ENCODE measurements at regions not wholly inside any gene's neighbourhood (a gene's known extent, or its start where the extent isn't known, plus 50 kb on each side); places are given as distances from the start of the nearest gene placed in this dataset.

DNA sequence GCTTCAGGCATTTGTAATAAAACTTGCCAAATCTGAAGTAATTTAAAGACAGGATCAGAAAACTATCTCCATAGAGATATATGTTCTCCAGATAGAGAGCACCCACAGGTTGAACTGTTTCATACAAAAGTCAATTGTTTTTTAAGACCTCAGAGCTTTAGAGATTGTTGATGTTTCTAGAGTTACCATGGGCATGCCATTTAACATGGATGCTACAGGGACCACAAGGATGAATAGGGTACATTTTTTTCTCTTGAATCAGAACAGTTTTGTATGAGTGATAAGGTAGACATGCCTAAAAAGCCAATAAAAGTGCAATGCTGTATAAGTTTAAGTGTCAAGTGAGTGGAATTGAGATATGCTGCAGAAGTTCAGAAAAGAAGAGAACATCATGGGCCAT is 511.0 kb upstream of the CAMK1G start:
- Histone ChIP-seq H3K27me3 (no peaks in the 10 kb centered on the region), H3K9me3 (no peaks in the 10 kb centered on the region), H3K4me1 (no peaks in the 10 kb centered on the region), H3K4me3 (no peak overlapping the region), H3K36me3 (no peaks in the 10 kb centered on the region), H3K27ac (replicated peaks in 1 of 4) (no peak overlapping the region)
- DNase-seq (ENCODE audit: extremely low spot score), result no peak
- intact Hi-C loops (cut with DNase I), result no loop called here
- TF ChIP-seq, protein P1, sequence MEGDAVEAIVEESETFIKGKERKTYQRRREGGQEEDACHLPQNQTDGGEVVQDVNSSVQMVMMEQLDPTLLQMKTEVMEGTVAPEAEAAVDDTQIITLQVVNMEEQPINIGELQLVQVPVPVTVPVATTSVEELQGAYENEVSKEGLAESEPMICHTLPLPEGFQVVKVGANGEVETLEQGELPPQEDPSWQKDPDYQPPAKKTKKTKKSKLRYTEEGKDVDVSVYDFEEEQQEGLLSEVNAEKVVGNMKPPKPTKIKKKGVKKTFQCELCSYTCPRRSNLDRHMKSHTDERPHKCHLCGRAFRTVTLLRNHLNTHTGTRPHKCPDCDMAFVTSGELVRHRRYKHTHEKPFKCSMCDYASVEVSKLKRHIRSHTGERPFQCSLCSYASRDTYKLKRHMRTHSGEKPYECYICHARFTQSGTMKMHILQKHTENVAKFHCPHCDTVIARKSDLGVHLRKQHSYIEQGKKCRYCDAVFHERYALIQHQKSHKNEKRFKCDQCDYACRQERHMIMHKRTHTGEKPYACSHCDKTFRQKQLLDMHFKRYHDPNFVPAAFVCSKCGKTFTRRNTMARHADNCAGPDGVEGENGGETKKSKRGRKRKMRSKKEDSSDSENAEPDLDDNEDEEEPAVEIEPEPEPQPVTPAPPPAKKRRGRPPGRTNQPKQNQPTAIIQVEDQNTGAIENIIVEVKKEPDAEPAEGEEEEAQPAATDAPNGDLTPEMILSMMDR (IDR thresholded peaks at IDR 0.05), result no peak
- TF ChIP-seq EP300 (IDR thresholded peaks at IDR 0.05), result no peak
- no peak for TF ChIP-seq POLR2AphosphoS5 (IDR thresholded peaks at IDR 0.05)
- no peak for TF ChIP-seq POLR2A (IDR thresholded peaks at IDR 0.05; ENCODE audit: low read depth)

DNA sequence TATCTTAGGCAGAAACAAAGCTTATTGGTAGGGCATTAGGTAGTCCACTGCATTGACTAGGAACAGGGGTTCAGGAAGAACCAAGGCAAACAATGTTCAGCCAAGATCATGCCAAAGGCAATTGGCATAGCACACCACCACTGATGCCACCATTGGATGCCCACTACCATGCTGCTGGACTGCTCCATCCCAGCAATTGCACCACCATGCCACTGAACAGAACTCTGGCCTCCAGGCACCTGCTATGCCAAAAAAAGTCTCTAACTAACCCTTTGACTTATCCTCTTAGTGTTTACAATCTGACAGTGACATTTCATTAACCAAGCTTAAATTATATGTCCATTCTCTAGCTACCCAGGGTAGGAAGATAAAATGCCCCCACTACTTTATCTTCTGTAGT is 509.6 kb upstream of the CAMK1G start:
- Histone ChIP-seq H3K27me3 (no peaks in the 10 kb centered on the region), H3K36me3 (no peaks in the 10 kb centered on the region), H3K9me3 (no peaks in the 10 kb centered on the region), H3K27ac (replicated peaks in 1 of 4) (no peak overlapping the region), H3K4me3 (no peak overlapping the region), H3K4me1 (no peaks in the 10 kb centered on the region)
- TF ChIP-seq POLR2A (IDR thresholded peaks at IDR 0.05; ENCODE audit: low read depth), result no peak
- no peak for TF ChIP-seq POLR2AphosphoS5 (IDR thresholded peaks at IDR 0.05)
- no peak for TF ChIP-seq EP300 (IDR thresholded peaks at IDR 0.05)
- TF ChIP-seq, protein P1 (IDR thresholded peaks at IDR 0.05), result no peak
- DNase-seq (ENCODE audit: extremely low spot score), result no peak
- intact Hi-C loops (cut with DNase I), result no loop called here

DNA sequence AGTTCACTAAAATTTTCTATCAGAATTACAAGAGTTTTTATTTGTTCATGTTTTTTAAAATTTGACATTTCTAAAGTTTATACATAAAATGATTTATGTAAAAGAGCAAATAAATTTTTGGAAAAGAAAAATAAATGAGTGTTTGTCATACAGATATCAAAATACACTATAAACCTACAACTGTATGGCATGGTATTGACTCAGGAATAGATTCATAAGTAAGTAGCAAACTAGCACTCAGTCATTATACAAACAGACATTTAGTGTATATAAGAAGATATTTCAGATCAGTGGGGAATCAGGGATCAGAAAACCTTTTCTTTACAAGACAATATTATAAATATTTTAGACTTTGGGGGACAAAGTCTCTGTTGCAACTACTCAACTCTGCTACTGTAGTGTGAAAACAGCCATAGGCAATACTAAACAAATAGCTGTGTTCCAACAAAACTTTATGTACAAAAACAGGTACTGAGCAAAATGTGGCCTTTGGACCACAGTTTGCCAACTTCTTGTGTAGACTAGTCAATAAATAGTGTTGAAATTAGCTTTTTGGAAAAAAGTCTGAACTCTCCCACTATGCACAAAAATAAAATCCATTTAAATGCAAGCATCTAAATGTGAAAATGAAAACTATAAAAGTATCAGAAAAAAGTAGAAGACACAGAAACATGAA is 508.8 kb upstream of the CAMK1G start:
- no peak for TF ChIP-seq POLR2A (IDR thresholded peaks at IDR 0.05; ENCODE audit: low read depth)
- TF ChIP-seq EP300 (IDR thresholded peaks at IDR 0.05), result no peak
- TF ChIP-seq POLR2AphosphoS5 (IDR thresholded peaks at IDR 0.05), result no peak
- TF ChIP-seq, protein P1 (IDR thresholded peaks at IDR 0.05), result no peak
- no peak for DNase-seq (ENCODE audit: extremely low spot score)
- Histone ChIP-seq H3K4me3 (no peak overlapping the region), H3K4me1 (no peaks in the 10 kb centered on the region), H3K9me3 (no peaks in the 10 kb centered on the region), H3K36me3 (no peaks in the 10 kb centered on the region), H3K27ac (replicated peaks in 1 of 4) (no peak overlapping the region), H3K27me3 (no peaks in the 10 kb centered on the region)
- intact Hi-C loops (cut with DNase I), result no loop called here

DNA sequence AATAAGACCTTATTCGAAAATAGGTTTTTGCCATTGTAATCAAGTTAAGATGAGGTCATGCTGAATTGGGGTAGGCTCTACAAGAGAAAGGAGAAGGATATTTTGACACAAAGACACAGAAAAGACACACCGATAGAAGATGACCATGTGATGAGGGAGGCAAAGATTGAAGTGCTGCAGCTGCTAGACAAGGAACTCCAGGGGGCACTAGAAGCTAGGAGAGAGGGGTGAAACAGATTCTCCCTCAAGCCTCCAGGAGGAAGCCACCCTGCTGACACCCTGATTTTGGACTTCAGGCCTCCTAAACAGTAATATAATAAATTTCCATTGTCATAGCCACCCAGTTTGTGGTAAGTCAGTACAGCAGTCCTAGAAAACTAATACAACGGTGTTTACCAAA is 506.8 kb upstream of the CAMK1G start:
- DNase-seq (ENCODE audit: extremely low spot score), result no peak
- TF ChIP-seq POLR2AphosphoS5 (IDR thresholded peaks at IDR 0.05) (no peak), POLR2A (IDR thresholded peaks at IDR 0.05; ENCODE audit: low read depth) (no peak), EP300 (IDR thresholded peaks at IDR 0.05) (no peak)
- TF ChIP-seq, protein P1 (IDR thresholded peaks at IDR 0.05), result no peak
- Histone ChIP-seq H3K27me3 (no peaks in the 10 kb centered on the region), H3K36me3 (no peaks in the 10 kb centered on the region), H3K27ac (replicated peaks in 1 of 4) (no peak overlapping the region), H3K9me3 (no peaks in the 10 kb centered on the region), H3K4me1 (no peaks in the 10 kb centered on the region), H3K4me3 (no peak overlapping the region)
- intact Hi-C loops (cut with DNase I), result no loop called here
- WGBS, result 93% methylated on average over 3 of the region's 3 CpGs

DNA sequence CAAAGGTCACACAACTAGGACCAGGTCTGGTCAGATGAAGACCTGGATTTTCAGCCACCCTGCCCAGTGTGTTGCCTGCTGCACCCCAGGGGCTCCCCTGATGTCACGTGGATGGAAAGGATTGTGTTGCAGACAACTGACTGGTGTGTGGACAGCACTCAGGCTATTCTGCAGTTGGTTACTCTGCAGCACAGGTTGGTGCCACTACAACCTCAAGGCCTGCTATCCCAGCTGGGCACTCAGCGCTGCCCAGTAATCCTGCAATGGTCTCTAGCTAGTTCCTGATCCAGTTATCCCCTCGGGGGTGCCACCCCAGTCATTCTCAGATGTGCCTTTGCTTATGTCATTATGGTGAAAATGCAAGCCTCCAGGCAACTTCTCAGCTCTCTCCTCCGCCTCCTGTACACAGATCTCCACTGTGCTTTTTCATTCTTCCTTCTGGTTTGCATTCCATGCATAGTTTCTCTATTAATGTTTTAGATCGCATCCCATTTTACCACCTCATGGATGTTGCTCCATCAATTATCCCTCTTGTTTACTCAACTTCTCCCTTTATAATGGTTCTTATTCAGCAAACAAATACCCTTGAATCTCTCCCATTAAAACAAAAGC is 503.2 kb upstream of the CAMK1G start:
- 81% methylated on average over 5 of the region's 5 CpGs for WGBS
- Histone ChIP-seq H3K4me3 (no peak overlapping the region), H3K36me3 (no peaks in the 10 kb centered on the region), H3K27me3 (no peaks in the 10 kb centered on the region), H3K4me1 (no peaks in the 10 kb centered on the region), H3K9me3 (no peaks in the 10 kb centered on the region), H3K27ac (replicated peaks in 1 of 4) (no peak overlapping the region)
- intact Hi-C loops (cut with DNase I), result no loop called here
- DNase-seq (ENCODE audit: extremely low spot score), result no peak
- TF ChIP-seq POLR2A (IDR thresholded peaks at IDR 0.05; ENCODE audit: low read depth) (no peak), EP300 (IDR thresholded peaks at IDR 0.05) (no peak), POLR2AphosphoS5 (IDR thresholded peaks at IDR 0.05) (no peak)
- TF ChIP-seq, protein P1 (IDR thresholded peaks at IDR 0.05), result no peak
